K562 (cell line): ENCODE measurements at regions not wholly inside any gene's neighbourhood (a gene's known extent, or its start where the extent isn't known, plus 50 kb on each side); places are given as distances from the start of the nearest gene placed in this dataset.

Experiments
- ATAC-seq: fragments of 200-7000 bp; cut with Tn5 transposase; 3 replicates; pipeline ENCODE4 v1.9.1; 2020; ENCODE audit warnings: moderate library complexity
- BruUV-seq: library from RNA; stranded (reverse); fragments of 400-500 nt; replicated peaks from 2 replicates; lab custom pipeline; 2021; lab: Mats Ljungman, UMichigan
- CTCF ChIA-PET: fragments of 300-600 bp; formaldehyde crosslinking; extraction: SDS; loops from one replicate; lab custom pipeline; 2021; ENCODE audit warnings: low intra/inter-chr PET ratio; lab: Yijun Ruan, JAX
- POLR2A ChIA-PET: fragments of 300-600, 350-650 bp; sonication (Branson Sonifier 250); formaldehyde crosslinking; extraction: SDS; loops from one replicate; lab custom pipeline; 2021; ENCODE audit warnings: antibody characterized with exemption, inconsistent platforms; lab: Yijun Ruan, JAX
- DNase-seq, 4 experiments: peaks; one replicate each; pipeline versions ENCODE4 v3.0.0 to v3.0.0-alpha.2; 2011 to 2018; ENCODE audit warnings: low spot score in 3 of 4, mixed read lengths in 3 of 4; ENCODE audit errors: extremely low read depth in 1 of 4
- FAIRE-seq: peaks from 2 replicates; lab custom pipeline; 2011; peaks lifted over from hg19 to GRCh38; lab: Jason Lieb, UNC
- H2AFZ ChIP-seq: 2 replicates; pipeline ENCODE4 v1.6.0; 2011; ENCODE audit warnings: low read depth, low read length, control low read depth, inconsistent platforms
- H3K27ac ChIP-seq: fragments of 200-600 bp; 3 replicates; pipeline ENCODE4 v1.8.0; 2011; ENCODE audit warnings: low read depth, mild to moderate bottlenecking, control low read depth, inconsistent platforms, low read length, moderate library complexity, mixed read lengths; ENCODE audit errors: extremely low read depth
- H3K27me3 ChIP-seq, 2 experiments: fragments of 300-600 bp in 1 of 2; 2 replicates in 1 of 2; 3 replicates in 1 of 2; pipeline versions ENCODE4 v1.6.0 to v1.8.0; 2011; ENCODE audit warnings: inconsistent platforms in 2 of 2, low read length in 2 of 2, mild to moderate bottlenecking in 1 of 2, mixed read lengths in 1 of 2, moderate library complexity in 1 of 2; ENCODE audit not compliant: control insufficient read depth in 2 of 2, insufficient read depth in 2 of 2
- H3K36me3 ChIP-seq: fragments of 300-600 bp; 3 replicates; pipeline ENCODE4 v1.8.0; 2011; ENCODE audit warnings: mild to moderate bottlenecking, low read length, inconsistent platforms; ENCODE audit not compliant: control insufficient read depth, insufficient read depth
- H3K4me1 ChIP-seq, 2 experiments: fragments of 200-600 bp in 1 of 2; replicated peaks in 1 of 2; 2 replicates in 1 of 2; 3 replicates in 1 of 2; pipeline versions ENCODE4 v1.5.1 to v1.8.0; 2011; ENCODE audit warnings: inconsistent platforms in 2 of 2, low read length in 2 of 2, mild to moderate bottlenecking in 1 of 2, mixed read lengths in 1 of 2, moderate library complexity in 1 of 2; ENCODE audit not compliant: control insufficient read depth in 2 of 2, insufficient read depth in 2 of 2
- H3K4me2 ChIP-seq: 2 replicates; pipeline ENCODE4 v1.6.1; 2011; ENCODE audit warnings: low read length, control low read depth, inconsistent platforms, mixed read lengths; ENCODE audit not compliant: insufficient read depth
- H3K4me3 ChIP-seq: fragments of 200-600 bp; sonication (generic), shearing (Covaris generic); 2 replicates; pipeline ENCODE4 v1.5.1; 2016; ENCODE audit warnings: control low read depth, inconsistent platforms
- H3K79me2 ChIP-seq: fragments of 200-600 bp; 3 replicates; pipeline ENCODE4 v1.8.0; 2011; ENCODE audit warnings: low read length, inconsistent platforms; ENCODE audit not compliant: control insufficient read depth, insufficient read depth
- H3K9ac ChIP-seq, 2 experiments: 2 replicates each; pipeline versions ENCODE4 v1.6.0 to v1.6.1; 2011; ENCODE audit warnings: low read depth in 2 of 2, low read length in 2 of 2, control low read depth in 1 of 2, inconsistent platforms in 1 of 2, mild to moderate bottlenecking in 1 of 2, mixed read lengths in 1 of 2; ENCODE audit not compliant: insufficient read depth in 1 of 2
- H3K9me1 ChIP-seq: one replicate; pipeline ENCODE4 v1.6.0; 2011; ENCODE audit warnings: inconsistent platforms, mild to moderate bottlenecking, low read length, moderate library complexity; ENCODE audit not compliant: control insufficient read depth, insufficient read depth
- H3K9me3 ChIP-seq: replicated peaks from 2 replicates; pipeline ENCODE4 v1.5.1; 2011; ENCODE audit warnings: low read depth, low read length, inconsistent platforms; ENCODE audit not compliant: control insufficient read depth, insufficient read depth
- H4K20me1 ChIP-seq: replicated peaks from 2 replicates; pipeline ENCODE4 v1.6.1; 2011; ENCODE audit warnings: low read length, inconsistent platforms, mixed read lengths; ENCODE audit not compliant: control insufficient read depth, insufficient read depth
- BACH1 ChIP-seq: fragments of 200-800 bp; sonication (Bioruptor generic); IDR thresholded peaks from 2 replicates; pipeline ENCODE4 v1.6.1; 2016; ENCODE audit warnings: missing genetic modification characterization, missing compliant biosample characterization
- CXXC5 ChIP-seq: fragments of 250-450 bp; sonication (Bioruptor Pico); IDR thresholded peaks from 2 replicates; pipeline ENCODE4 v1.8.0; 2022; ENCODE audit warnings: inconsistent platforms, mild to moderate bottlenecking, moderate library complexity
- DPF2 ChIP-seq: fragments of 450-650 bp; IDR thresholded peaks from 2 replicates; pipeline ENCODE4 v1.6.1; 2016
- ETS2 ChIP-seq: IDR thresholded peaks from 2 replicates; pipeline ENCODE4 v1.6.1; 2016; ENCODE audit warnings: borderline replicate concordance, missing genetic modification characterization, mild to moderate bottlenecking, moderate library complexity, missing compliant biosample characterization; ENCODE audit not compliant: poor library complexity, severe bottlenecking
- FOS ChIP-seq: IDR thresholded peaks from 3 replicates; pipeline ENCODE4 v1.6.1; 2011; ENCODE audit not compliant: insufficient read length; ENCODE audit errors: extremely low read depth
- GMEB1 ChIP-seq: fragments of 250-450 bp; sonication (Bioruptor Pico); IDR thresholded peaks from 2 replicates; pipeline ENCODE4 v1.4.0; 2020; ENCODE audit warnings: mild to moderate bottlenecking
- ID3 ChIP-seq, 2 experiments: fragments of 250-450 bp in 1 of 2; fragments of 450-650 bp in 1 of 2; sonication (Bioruptor Pico) in 1 of 2; IDR thresholded peaks; 2 replicates each; pipeline versions ENCODE4 v1.6.1 to v1.8.0; 2016 to 2021; ENCODE audit warnings: mild to moderate bottlenecking in 2 of 2, moderate library complexity in 2 of 2, missing compliant biosample characterization in 1 of 2, missing genetic modification characterization in 1 of 2
- JUND ChIP-seq, 2 experiments: IDR thresholded peaks; 2 replicates in 1 of 2; 3 replicates in 1 of 2; pipeline ENCODE4 v1.6.1; 2011; ENCODE audit warnings: borderline replicate concordance in 2 of 2, low read depth in 2 of 2, low read length in 2 of 2, improper control_type of control experiment in 1 of 2, missing biosample characterization in 1 of 2, missing genetic modification characterization in 1 of 2, missing genetic modification reagents in 1 of 2
- LARP7 ChIP-seq: fragments of 450-650 bp; IDR thresholded peaks from 2 replicates; pipeline ENCODE4 v1.6.1; 2016
- NBN ChIP-seq: fragments of 450-650 bp; IDR thresholded peaks from 2 replicates; pipeline ENCODE4 v1.6.1; 2016; ENCODE audit warnings: low read depth, mild to moderate bottlenecking
- POLR2A ChIP-seq: fragments of 450-650 bp; conservative IDR thresholded peaks from 2 replicates; pipeline ENCODE4 v1.6.1; 2016
- RBM34 ChIP-seq: fragments of 200-400 bp; formaldehyde crosslinking; IDR thresholded peaks from 2 replicates; pipeline ENCODE4 v1.6.1; 2018; ENCODE audit warnings: low read length, borderline replicate concordance; ENCODE audit not compliant: insufficient read depth
- RUNX1 ChIP-seq: sonication (generic); IDR thresholded peaks from 2 replicates; pipeline ENCODE4 v1.6.1; 2016; ENCODE audit warnings: antibody characterized with exemption, low read depth
- TOE1 ChIP-seq, 2 experiments: fragments of 450-650 bp in 1 of 2; sonication (generic) in 1 of 2; formaldehyde crosslinking in 1 of 2; IDR thresholded peaks; 2 replicates each; pipeline versions ENCODE4 v1.7.1 to v1.8.0; 2016 to 2022; ENCODE audit warnings: borderline replicate concordance in 2 of 2, mild to moderate bottlenecking in 2 of 2, antibody characterized with exemption in 1 of 2, inconsistent platforms in 1 of 2, low read depth in 1 of 2, missing genetic modification reagents in 1 of 2, moderate library complexity in 1 of 2
- VEZF1 ChIP-seq: fragments of 200-800 bp; sonication (Bioruptor generic); IDR thresholded peaks from 2 replicates; pipeline ENCODE4 v1.6.1; 2017; ENCODE audit warnings: missing genetic modification characterization, missing compliant biosample characterization
- ZC3H8 ChIP-seq: fragments of 450-650 bp; IDR thresholded peaks from 2 replicates; pipeline ENCODE4 v1.6.1; 2017
- ZNF75A ChIP-seq: fragments of 450-650 bp; formaldehyde crosslinking; IDR thresholded peaks from 2 replicates; pipeline ENCODE4 v1.4.0; 2020; ENCODE audit warnings: mild to moderate bottlenecking
- WGBS: fragments of 100-300 bp; shearing (Covaris generic); methylation state at CpG from one replicate; pipeline ENCODE4 v1.1.6; 2016; ENCODE audit warnings: low coverage, mixed read lengths; ENCODE audit not compliant: insufficient coverage; ENCODE audit errors: missing lambda C conversion rate; 5-methylcytosine and 5-hydroxymethylcytosine counted together
- in situ Hi-C: fragments of 300-500 bp; cut with MboI; formaldehyde crosslinking; loops from 4 replicates; pipeline ENCODE4 v1.15.0; 2018; ENCODE audit warnings: inconsistent platforms, mixed read lengths
- intact Hi-C: fragments of 100-400 bp; cut with micrococcal nuclease; formaldehyde crosslinking; loops from 2 replicates; pipeline ENCODE4 v1.14.2; 2022

- Histone ChIP-seq H3K4me2 (peak overlapping the region; percentile 11; the same call in 1 of the 2 replicates), H3K4me1 (peaks cover 4 to 8% of the 10 kb centered on the region in 2 experiments; a peak in 3 of 5 replicates), H3K4me3 (no peak overlapping the region), H3K36me3 (no peaks in the 10 kb centered on the region), H3K27me3 (no peaks in the 10 kb centered on the region), H3K9me3 (no peaks in the 10 kb centered on the region), H4K20me1 (peaks cover 5% of the 10 kb centered on the region; the same call in 1 of the 2 replicates), H3K9ac (peak overlapping the region in 1 of 2 experiments; percentile 70; a peak in 1 of 4 replicates), H3K79me2 (no peaks in the 10 kb centered on the region), H3K27ac (no peak overlapping the region), H2AFZ (0 out of 2 replicates have a peak overlapping the region, but pooled peaks have one; percentile 45), H3K9me1 (peaks cover 5% of the 10 kb centered on the region)
- CTCF ChIA-PET, result interaction anchor here (0.6 kb wide), 1 partner anchor 172 kb away, joined by 3 read pairs; no protein-coding TSS in a partner anchor
- intact Hi-C loops (loop anchor here (1.0 to 5.0 kb wide), 2 partner anchors 87 to 172 kb away; no protein-coding TSS in a partner anchor), in situ Hi-C loops (no loop called here)
- WGBS, result 2% methylated on average over 8 of the region's 9 CpGs
- FAIRE-seq (peak; percentile 64), DNase-seq (peak in 2 of 4 experiments; percentile 54 to 65), ATAC-seq (peak; percentile 94)
- POLR2A ChIA-PET, result interaction anchor here (0.6 kb wide), 1 partner anchor 273 kb away, joined by 3 read pairs; no protein-coding TSS in a partner anchor
- no TSS peak for BruUV-seq
- TF ChIP-seq ETS2 (no peak), RUNX1 (no peak), GMEB1 (no peak), JUND (IDR thresholded peaks at IDR 0.05; ENCODE audit: borderline replicate concordance, low read depth, low read length) (peak; percentile 26; the same call in 1 of the 2 replicates), JUND (tag; IDR thresholded peaks at IDR 0.05; ENCODE audit: borderline replicate concordance, low read depth, low read length) (no peak), TOE1 (IDR thresholded peaks at IDR 0.05; ENCODE audit: borderline replicate concordance) (no peak), TOE1 (CRISPR knock-in tag; IDR thresholded peaks at IDR 0.05; ENCODE audit: borderline replicate concordance, low read depth) (no peak), NBN (no peak), RBM34 (no peak), POLR2A (no peak), ZC3H8 (no peak), DPF2 (no peak), ZNF75A (no peak), FOS (no peak), VEZF1 (peak; percentile 45; the same call in 1 of the 2 replicates), BACH1 (tag) (no peak), LARP7 (no peak), ID3 (CRISPR knock-in tag; IDR thresholded peaks at IDR 0.05) (no peak), ID3 (tag; IDR thresholded peaks at IDR 0.05) (no peak), CXXC5 (CRISPR knock-in tag) (0 out of 2 replicates have a peak, but pooled peaks have one; percentile 19)
Observed at GRCh38 chr13:99614465-99614885, 113.2 kb downstream of the TM9SF2 start.
